Glomerular visceral epithelial cell (primary cell): ENCODE measurements at regions not wholly inside any gene's neighbourhood (a gene's known extent, or its start where the extent isn't known, plus 50 kb on each side); places are given as distances from the start of the nearest gene placed in this dataset.
"Not testable (repeated sequence)": the region's sequence is repeated elsewhere in the genome, so short reads cannot be mapped to it uniquely, and the experiment has no call there.

Experiments
- DNase-seq: peaks from one replicate; pipeline ENCODE4 v3.0.0-alpha.2; 2016; ENCODE audit errors: extremely low spot score

DNA sequence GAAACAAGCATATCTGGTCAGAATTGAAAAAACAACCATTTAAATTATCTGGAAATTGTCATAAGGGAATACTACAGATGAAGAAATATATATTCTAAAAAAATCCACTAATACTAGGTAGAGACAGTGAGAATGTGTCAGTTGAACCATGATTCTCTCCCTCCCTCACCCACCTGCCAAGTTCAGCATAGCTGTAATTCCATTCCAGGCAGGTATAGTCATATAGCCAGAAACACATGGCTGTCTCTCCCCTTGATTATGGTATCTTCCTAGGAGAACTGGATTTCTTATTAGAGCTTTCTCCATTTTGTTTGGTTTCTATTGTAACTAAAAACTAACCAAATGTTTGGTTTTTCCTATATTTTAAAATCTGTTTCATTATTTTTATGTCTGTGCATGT, 509.2 kb downstream of the CDH10 start:
- no peak for DNase-seq

DNA sequence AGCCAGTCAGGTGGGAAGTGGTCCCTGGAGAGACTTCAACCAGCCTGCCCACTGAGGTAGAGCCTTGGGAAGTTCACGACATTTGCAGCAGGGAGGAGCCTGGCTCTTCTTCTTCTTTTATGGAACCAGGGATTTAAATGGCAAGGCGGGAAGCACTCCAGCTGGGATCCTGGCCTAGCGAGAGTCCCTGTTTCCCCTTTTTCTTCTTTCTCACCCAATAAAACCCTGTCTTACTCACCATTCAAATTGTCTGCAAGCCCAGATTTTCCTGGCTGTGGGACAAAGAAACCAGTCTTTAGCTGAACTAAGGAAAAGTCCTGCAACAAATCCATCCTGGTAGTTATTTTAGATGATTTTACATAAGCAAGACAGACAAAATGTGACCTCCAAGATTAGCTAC, 503.7 kb downstream of the CDH10 start:
- no peak for DNase-seq

DNA sequence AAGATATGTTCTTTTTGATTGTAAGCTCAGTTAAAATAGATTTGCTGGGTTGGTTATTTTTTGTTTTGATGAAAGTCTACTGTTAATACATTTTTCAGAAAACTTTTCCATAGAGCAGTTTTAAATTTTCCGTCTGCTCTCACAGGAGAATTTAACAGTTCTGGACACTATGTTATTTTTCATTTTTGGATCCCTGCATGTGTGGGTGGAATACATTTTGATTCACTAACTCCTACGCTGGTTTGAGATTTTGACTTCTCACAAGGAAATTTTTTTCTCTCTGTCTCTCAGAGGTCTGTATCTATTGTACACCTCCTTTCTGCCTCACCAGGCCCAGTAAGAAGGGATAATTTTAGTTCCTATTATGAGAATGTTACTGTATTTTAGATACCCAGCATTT, 502.4 kb downstream of the CDH10 start:
- DNase-seq, result no peak

DNA sequence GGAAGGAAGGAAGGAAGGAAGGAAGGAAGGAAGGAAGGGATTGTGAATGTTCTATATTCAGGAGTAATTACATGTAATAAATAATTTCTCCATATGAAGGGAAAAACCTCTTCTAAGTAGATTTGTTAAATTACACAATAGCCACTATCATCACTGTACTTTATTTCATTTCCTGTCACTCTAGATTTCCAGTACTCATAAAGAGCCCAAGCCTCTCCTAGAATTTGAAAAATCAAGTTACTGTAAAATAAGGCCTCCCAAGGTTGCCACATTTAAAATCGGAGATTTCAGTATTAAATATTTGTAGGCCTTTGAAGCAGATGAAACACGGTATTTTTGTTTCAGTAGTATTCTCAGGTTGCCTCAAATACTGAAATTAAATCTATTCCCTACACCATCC, 499.0 kb downstream of the CDH10 start:
- no peak for DNase-seq

GRCh38 chr5:24161559-24161958, 483.2 kb downstream of the CDH10 start:
- DNase-seq, result peak; percentile 47

DNA sequence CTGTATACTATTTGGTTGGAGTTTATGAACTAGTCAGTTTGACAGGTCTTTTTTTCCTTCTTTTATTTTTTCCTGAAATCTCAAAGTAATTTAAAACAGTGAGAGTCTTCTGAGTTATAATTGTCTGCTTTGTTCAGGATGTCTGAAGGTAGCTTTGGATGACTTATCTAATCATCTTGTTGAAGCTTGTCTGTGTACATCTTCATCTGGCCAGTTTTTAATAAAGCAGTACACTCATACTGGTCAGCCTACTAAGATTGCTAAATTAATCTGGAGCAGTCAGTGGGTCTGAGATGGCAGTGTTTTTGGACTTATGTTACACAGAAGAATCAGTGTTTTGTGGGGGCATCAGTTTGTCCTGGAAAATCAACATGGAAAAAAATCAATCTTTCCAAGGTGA, 482.4 kb downstream of the CDH10 start:
- DNase-seq, result no peak

DNA sequence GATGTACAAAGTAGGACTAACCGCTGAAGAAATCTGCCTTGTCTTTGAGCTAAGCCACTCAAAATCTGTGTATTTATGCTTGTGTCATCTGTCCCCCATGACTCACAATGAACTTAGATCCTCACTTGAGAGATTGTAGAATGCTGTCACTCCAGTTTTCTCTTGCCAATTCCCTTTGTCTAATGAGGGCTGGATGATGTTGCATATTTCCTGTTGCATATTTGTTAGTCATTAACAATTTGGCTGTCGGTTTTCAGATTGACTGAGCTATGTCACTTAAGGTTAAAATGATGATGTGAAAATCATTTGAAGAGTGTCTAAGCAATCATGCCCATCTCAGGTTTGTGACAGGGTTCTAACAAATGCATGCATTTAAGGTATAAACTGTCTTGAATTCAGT, 481.7 kb downstream of the CDH10 start:
- peak; percentile 30 for DNase-seq

DNA sequence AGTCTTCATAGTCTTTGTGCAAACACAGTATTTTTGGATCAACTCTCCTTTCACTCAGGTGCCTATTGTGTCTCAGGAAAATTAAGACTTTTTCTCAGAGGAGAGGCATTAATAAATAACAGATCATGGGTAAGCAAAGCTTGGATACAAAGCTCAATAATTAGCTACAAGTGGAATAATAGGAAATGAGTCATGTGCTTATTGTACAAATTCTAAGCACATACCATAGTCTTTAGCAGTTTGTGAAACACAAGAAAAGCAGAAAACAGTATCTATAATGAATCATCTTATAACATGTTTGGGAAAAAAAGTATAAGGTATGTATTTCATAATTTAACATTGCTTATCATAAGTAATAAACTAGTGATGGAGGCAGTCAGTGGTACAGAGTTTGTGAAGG, 477.0 kb downstream of the CDH10 start:
- DNase-seq, result no peak

DNA sequence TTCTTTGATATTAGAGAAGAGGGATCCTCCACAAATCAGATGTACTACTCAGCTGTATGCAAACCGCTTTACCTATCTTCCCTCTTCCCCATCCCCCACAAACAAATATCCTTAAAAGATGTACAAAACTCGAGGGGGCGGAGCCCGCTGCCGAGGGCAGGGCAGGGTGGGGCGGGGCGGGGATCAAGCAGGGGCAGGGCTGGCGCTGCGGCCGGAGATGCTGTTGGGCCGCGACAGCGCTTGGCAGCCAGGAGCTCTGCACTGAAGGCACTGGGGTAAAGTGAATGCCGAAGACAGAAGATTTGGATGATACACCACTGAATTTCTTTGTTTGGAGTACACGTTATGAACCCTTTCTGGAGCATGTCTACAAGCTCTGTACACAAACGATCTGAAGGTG, 474.8 kb downstream of the CDH10 start:
- DNase-seq, result no peak

DNA sequence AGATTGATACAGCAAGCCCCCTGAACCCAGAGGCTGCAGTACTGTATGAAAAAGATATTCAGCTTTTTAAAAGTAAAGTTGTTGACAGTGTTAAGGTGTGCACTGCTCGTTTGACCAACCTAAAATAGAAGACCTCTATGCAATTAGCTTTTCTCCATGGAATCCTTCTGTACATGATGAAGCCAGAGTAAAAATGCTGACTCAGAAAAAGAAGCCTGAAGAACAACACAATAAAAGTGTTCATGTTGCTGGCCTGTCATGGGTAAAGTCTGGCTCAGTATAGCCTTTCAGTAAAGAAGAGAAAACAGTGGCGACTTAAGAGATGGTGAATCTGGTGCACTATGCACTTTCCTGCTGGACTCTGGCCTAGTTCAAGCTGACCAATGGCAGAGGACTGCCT, 473.8 kb downstream of the CDH10 start:
- DNase-seq, result not testable (repeated sequence)

DNA sequence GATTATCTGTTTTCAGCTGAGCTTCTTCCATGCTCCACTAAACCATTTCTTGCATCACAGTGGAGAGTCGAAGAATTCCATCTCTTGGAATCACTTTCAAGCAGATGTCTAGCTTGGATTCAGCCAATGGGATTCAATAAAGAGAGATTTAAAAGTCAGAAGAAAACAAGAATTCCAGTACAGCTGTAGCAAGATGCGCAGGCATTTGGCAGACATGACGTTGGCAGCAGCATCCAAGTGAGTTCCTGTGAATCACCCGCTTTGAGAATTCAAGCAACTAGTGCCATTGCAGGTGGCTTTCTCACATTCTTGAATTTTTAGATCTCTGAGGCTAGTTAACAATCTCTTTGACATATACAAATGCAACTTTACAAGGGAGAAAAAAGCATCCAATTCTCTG, 467.0 kb downstream of the CDH10 start:
- no peak for DNase-seq

DNA sequence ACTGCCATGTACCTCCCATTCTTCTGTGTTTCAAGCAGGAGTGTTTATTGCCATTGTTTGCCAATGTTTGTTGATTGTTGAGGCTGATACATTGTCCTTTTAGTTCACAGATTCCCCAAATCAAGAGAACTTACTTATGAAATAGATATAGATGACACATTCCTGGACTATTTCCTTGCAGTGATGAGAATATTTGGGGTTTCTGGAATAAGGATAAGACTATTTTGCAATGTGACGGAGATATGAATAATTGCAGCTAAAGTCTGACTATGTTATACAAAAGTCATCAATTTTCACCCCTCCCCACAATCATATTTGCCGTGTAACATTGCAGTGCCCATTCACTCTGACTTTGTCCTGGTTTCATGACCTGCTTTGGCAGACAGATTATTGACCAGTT, 460.8 kb downstream of the CDH10 start:
- no peak for DNase-seq

DNA sequence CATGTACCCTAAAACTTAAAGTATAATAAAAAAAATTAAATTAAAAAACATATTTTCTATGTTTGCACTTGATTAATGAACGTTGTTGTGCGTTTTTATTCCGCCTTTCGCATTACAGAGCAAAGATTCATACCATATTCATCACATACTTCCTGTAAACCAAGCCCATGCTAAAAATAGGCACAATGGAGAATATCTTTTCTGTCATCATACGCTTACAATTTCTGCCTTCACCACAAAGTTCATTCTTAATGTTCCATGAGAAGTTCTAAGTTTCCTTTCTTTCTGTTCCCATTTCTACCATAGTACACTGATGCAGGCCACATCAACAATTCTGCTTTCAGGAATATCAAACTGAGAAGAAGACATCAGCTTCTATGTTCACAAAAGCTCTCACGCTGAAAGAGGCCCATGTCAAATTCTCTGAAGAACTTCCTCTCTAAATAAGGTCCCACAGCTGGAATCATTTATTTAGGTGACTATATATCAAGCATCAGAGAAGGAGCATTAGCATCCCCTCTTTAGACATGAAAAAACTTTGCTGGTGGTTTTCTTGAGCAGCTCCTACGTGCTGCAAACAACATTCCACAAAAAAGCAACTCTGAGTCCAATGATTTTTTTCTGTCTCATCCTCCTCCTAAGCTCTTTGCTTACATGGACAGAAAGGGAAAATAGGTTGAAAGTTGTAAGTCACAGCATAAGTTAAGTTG, 456.4 kb downstream of the CDH10 start:
- DNase-seq, result no peak

DNA sequence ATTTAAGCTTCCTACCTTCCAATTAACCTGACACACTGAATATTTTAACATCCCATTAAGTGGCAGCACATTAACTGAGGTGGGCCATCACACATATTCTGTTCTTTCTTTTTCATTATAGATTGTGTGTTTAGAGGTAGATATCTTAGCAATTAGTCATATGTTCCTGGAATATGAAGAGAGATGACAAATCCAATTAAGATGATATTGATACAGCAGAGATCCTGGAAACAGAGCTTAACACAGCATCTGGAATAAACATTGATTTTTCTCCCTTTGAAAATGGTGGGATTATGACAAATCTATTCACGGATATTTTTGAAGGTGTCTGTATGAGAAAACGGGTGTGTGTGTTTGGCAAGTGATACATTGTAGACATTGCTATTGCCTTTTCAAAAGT, 448.0 kb downstream of the CDH10 start:
- no peak for DNase-seq

DNA sequence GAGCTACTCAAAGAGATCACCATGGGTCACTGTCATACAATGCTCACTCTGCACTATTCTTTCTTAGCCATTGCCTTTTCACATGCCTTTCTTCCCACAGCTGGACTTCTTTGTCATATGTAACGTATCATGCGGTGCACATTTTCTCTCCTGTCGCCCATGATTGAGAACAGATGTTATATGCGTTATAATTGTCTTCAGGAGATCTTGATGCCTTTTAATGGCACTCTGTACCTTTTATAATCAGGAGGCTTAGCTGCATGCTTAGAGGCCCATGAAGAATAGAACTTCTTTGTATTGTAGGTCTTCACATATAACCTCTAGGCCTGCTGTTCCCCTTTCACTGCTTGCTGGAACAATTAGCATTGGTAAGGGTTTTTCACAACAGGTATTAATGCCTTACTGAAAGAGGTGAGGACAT, 436.1 kb downstream of the CDH10 start:
- no peak for DNase-seq

- no peak for DNase-seq
Observed at GRCh38 chr5:24215114-24215513, 429.7 kb downstream of the CDH10 start.

DNA sequence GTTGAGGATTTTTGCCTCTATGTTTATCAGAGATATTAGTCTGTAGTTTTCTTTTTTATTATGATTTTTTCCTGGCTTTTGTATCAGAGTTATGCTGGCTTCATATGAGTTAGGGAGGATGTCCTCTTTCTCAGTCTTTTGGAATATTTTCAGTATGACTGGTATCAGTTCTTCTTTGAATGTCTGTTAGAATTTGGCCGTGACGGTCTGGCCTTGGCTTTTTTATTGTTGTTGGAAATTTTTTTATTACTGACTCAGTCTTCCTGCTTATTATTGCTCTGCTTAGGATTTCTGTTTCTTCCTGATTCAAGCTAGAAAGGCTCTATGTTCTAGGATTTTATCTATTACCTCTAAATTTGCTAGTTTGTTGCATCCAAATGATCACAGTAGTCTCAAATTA, 421.9 kb downstream of the CDH10 start:
- peak; percentile 7 for DNase-seq

GRCh38 chr5:24225051-24225450, 419.7 kb downstream of the CDH10 start:
- DNase-seq, result peak; percentile 6

DNA sequence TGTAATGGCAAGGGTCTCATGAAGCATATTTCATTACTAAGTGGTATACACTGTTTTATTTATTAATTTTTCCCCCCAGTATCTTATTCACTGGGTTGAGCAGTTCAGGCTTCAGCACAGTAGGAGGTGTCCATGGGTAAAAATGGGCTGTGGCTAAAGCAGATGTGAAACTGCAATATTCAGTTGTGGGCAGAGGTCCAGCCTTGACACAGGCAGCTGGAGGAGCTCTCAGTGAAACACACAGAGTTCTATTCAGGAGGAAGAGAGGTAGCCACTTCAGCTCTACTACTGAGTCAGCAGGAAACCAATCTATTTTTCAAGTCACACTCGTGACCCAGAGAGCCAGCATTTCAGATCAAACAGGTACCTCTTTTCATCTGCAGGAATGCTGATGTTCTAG, 418.3 kb downstream of the CDH10 start:
- DNase-seq, result no peak

DNA sequence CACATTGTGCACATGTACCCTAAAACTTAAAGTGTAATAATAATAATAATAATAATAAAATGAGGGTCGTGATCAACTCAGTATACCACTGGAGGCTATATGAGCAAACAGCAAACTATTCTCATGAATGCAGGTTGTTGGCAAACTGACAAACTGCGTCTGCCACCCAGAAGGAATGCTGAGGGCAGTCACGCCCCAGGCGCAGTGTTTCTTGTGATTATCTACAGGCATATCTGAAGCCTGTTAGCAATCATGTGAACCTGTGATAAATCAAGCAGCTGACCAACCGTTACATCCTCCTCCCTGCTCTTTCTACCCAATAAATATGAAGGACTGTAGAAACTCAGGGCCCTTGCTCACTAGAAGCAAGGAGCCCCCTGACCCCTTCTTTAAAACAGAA, 416.9 kb downstream of the CDH10 start:
- DNase-seq, result not testable (repeated sequence)

DNA sequence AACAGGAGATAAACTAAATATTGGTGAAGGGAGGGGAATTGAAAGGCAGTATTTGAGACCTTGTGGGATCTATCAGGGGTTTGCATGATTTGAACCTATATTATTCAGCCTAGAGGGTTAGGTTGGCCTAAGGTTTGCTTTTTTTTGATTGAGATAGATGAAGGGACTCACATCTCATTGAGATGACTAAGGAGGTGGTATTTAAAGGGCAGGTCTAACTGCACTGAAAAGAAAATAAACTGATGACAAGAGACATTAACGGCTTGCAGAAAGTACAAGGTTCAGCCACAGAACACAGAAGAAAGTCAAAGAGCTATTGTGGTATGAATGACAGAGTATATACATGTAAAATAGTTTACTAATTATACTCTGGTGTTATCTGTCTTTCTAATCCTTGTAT, 412.7 kb downstream of the CDH10 start:
- no peak for DNase-seq

GRCh38 chr5:24232929-24233498, 411.8 kb downstream of the CDH10 start:
- DNase-seq, result no peak

DNA sequence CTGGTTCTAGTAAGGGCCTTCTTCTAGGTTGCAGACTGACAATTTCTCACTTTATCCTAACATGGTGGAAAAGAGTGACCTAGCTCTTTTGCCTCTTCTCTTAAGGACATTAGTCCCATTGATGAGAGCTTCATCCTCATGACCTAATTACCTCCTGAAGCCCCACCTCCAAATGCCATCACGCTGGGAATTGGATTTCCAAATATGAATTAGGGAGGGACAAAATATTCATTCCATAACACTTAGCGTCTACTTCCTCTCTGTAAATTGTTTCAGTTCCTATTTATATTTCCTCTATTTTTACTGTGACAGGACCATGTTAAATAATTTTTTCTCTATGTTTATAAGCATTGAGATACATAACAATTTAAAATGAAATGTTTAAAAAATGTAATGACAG, 408.8 kb downstream of the CDH10 start:
- DNase-seq, result no peak

GRCh38 chr5:24245821-24246220, 399.0 kb downstream of the CDH10 start:
- no peak for DNase-seq
